ENCODE measurements at regions not wholly inside any gene's neighbourhood (a gene's known extent, or its start where the extent isn't known, plus 50 kb on each side); places are given as distances from the start of the nearest gene placed in this dataset.

- no peak for TF ChIP-seq EP300 (IDR thresholded peaks at IDR 0.05)
- TF ChIP-seq POLR2AphosphoS5 (IDR thresholded peaks at IDR 0.05) = no peak
- TF ChIP-seq CTCF (IDR thresholded peaks at IDR 0.05) = no peak
- no peak for TF ChIP-seq POLR2A (IDR thresholded peaks at IDR 0.05; ENCODE audit: low read depth)
- WGBS = 67% methylated on average over 1 of the region's 1 CpG
- H3K4me1 ChIP-seq = no peaks in the 10 kb centered on the region
- no peak overlapping the region for H3K4me3 ChIP-seq
- intact Hi-C loops (cut with DNase I) = no loop called here
- H3K27me3 ChIP-seq = no peaks in the 10 kb centered on the region
- H3K27ac ChIP-seq (replicated peaks in 1 of 4) = no peak overlapping the region
- DNase-seq (ENCODE audit: extremely low spot score) = no peak
- no peaks in the 10 kb centered on the region for H3K36me3 ChIP-seq
- no peaks in the 10 kb centered on the region for H3K9me3 ChIP-seq
Observed at GRCh38 chr18:34280000-34280399, 55.3 kb upstream of the NOL4 start.

GRCh38 chr18:34280653-34281052 is 55.9 kb upstream of the NOL4 start:
- TF ChIP-seq POLR2AphosphoS5 (IDR thresholded peaks at IDR 0.05) (no peak), CTCF (IDR thresholded peaks at IDR 0.05) (no peak), EP300 (IDR thresholded peaks at IDR 0.05) (no peak), POLR2A (IDR thresholded peaks at IDR 0.05; ENCODE audit: low read depth) (no peak)
- H3K4me1 ChIP-seq = no peaks in the 10 kb centered on the region
- H3K4me3 ChIP-seq = no peak overlapping the region
- no peaks in the 10 kb centered on the region for H3K9me3 ChIP-seq
- intact Hi-C loops (cut with DNase I) = no loop called here
- 77% methylated on average over 4 of the region's 4 CpGs for WGBS
- H3K27me3 ChIP-seq = no peaks in the 10 kb centered on the region
- DNase-seq (ENCODE audit: extremely low spot score) = no peak
- H3K27ac ChIP-seq (replicated peaks in 1 of 4) = no peak overlapping the region
- no peaks in the 10 kb centered on the region for H3K36me3 ChIP-seq

- Histone ChIP-seq H3K4me3 (no peak overlapping the region), H3K36me3 (no peaks in the 10 kb centered on the region), H3K27me3 (no peaks in the 10 kb centered on the region), H3K9me3 (no peaks in the 10 kb centered on the region), H3K4me1 (no peaks in the 10 kb centered on the region), H3K27ac (replicated peaks in 1 of 4) (no peak overlapping the region)
- no peak for DNase-seq (ENCODE audit: extremely low spot score)
- intact Hi-C loops (cut with DNase I) = no loop called here
- TF ChIP-seq CTCF (IDR thresholded peaks at IDR 0.05) (no peak), POLR2AphosphoS5 (IDR thresholded peaks at IDR 0.05) (no peak), POLR2A (IDR thresholded peaks at IDR 0.05; ENCODE audit: low read depth) (no peak), EP300 (IDR thresholded peaks at IDR 0.05) (no peak)
- 85% methylated on average over 2 of the region's 2 CpGs for WGBS
Observed at GRCh38 chr18:34281290-34281689, 56.6 kb upstream of the NOL4 start.

- TF ChIP-seq POLR2A (IDR thresholded peaks at IDR 0.05; ENCODE audit: low read depth) (no peak), CTCF (IDR thresholded peaks at IDR 0.05) (no peak), EP300 (IDR thresholded peaks at IDR 0.05) (no peak), POLR2AphosphoS5 (IDR thresholded peaks at IDR 0.05) (no peak)
- no peak for DNase-seq (ENCODE audit: extremely low spot score)
- H3K27me3 ChIP-seq = no peaks in the 10 kb centered on the region
- H3K27ac ChIP-seq (replicated peaks in 1 of 4) = no peak overlapping the region
- no peaks in the 10 kb centered on the region for H3K4me1 ChIP-seq
- H3K4me3 ChIP-seq = no peak overlapping the region
- WGBS = 71% methylated on average over 3 of the region's 3 CpGs
- no peaks in the 10 kb centered on the region for H3K36me3 ChIP-seq
- H3K9me3 ChIP-seq = no peaks in the 10 kb centered on the region
- intact Hi-C loops (cut with DNase I) = no loop called here
Observed at GRCh38 chr18:34281722-34282121, 57.0 kb upstream of the NOL4 start.

- TF ChIP-seq POLR2AphosphoS5 (IDR thresholded peaks at IDR 0.05) = no peak
- no peak for TF ChIP-seq EP300 (IDR thresholded peaks at IDR 0.05)
- no peak for TF ChIP-seq POLR2A (IDR thresholded peaks at IDR 0.05; ENCODE audit: low read depth)
- no peak for TF ChIP-seq CTCF (IDR thresholded peaks at IDR 0.05)
Observed at GRCh38 chr18:34283506-34283905, 58.8 kb upstream of the NOL4 start.

More at GRCh38 chr18:34283506-34283905, 58.8 kb upstream of the NOL4 start:
- Histone ChIP-seq H3K36me3 (no peaks in the 10 kb centered on the region), H3K27me3 (no peaks in the 10 kb centered on the region), H3K27ac (replicated peaks in 1 of 4) (no peak overlapping the region), H3K4me3 (no peak overlapping the region), H3K4me1 (no peaks in the 10 kb centered on the region), H3K9me3 (peaks cover 0 to 14% (median 7%) of the 10 kb centered on the region in 4 donors)
- intact Hi-C loops (cut with DNase I) = no loop called here
- 73% methylated on average over 1 of the region's 1 CpG for WGBS
- DNase-seq (ENCODE audit: extremely low spot score) = no peak

Data from esophagus muscularis mucosa (tissue), 4 donors.